ENCODE measurements at regions not wholly inside any gene's neighbourhood (a gene's known extent, or its start where the extent isn't known, plus 50 kb on each side); places are given as distances from the start of the nearest gene placed in this dataset.
"Not testable (repeated sequence)": the region's sequence is repeated elsewhere in the genome, so short reads cannot be mapped to it uniquely, and the experiment has no call there.

DNA sequence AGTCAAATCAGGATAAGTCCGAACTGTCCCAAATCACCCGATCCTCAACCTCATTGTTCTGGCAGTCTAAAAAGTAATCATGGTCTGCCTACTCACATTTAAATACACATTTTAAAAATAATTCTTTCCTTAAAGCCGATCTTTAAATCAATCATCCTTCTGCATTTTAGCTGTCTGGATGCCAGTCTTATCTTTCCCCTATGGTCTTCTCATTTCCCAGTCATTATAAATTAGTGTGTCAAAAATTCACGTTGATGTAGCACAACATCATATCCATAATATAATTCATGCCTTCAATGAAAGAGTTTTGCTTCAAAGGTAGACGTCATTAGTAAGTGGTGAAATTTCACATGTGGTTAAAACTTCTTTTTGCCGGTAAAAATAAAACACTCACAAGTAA is 108.1 kb upstream of the FRG1 start:
- no peak for DNase-seq (ENCODE audit: missing footprints)
- intact Hi-C loops (cut with DNase I) = no loop called here
- ATAC-seq = no peak

DNA sequence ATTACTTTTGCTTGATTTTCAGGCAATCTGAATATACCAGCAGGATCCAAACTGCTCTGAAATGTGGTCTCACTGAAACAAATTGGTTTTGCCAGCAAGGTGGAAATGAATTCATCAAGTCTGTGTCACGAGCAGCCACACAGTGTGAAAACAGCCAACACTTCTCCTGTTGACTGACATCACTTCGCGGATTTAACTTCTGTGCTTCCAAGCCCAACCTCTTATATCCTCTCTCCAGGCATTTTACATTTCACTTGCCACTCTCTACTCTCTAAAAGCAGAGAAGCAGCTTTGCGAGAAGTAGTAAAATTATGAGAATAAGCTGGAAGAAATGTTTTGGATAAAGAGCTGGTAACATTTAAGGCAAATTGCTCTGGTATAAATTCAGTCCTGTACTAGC is 106.1 kb upstream of the FRG1 start:
- intact Hi-C loops (cut with DNase I) = no loop called here
- ATAC-seq (peak; percentile 35), DNase-seq (ENCODE audit: missing footprints) (no peak)

DNA sequence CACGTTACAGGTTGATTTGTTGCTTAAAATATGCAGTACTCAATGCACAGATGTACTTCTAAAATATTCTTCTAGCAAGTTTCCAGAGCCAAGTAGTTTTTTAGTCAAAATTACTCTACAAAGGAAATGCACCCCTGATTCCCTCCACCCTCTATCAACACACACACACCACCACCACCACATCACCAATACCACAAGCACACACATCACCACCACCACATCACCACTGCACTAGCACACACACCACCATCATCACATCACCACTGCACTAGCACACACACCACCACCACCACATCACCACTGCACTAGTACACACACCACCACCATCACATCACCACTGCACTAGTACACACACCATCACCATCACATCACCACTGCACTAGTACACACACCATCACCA is 105.2 kb upstream of the FRG1 start:
- DNase-seq (ENCODE audit: missing footprints) = no peak
- ATAC-seq = no peak

GRCh38 chr4:189837471-189837870 is 103.2 kb upstream of the FRG1 start:
- intact Hi-C loops (cut with DNase I) = no loop called here
- ATAC-seq (no peak), DNase-seq (ENCODE audit: missing footprints) (no peak)

More for the DNA sequence above, 105.2 kb upstream of the FRG1 start:
- intact Hi-C loops (cut with DNase I) = no loop called here

DNA sequence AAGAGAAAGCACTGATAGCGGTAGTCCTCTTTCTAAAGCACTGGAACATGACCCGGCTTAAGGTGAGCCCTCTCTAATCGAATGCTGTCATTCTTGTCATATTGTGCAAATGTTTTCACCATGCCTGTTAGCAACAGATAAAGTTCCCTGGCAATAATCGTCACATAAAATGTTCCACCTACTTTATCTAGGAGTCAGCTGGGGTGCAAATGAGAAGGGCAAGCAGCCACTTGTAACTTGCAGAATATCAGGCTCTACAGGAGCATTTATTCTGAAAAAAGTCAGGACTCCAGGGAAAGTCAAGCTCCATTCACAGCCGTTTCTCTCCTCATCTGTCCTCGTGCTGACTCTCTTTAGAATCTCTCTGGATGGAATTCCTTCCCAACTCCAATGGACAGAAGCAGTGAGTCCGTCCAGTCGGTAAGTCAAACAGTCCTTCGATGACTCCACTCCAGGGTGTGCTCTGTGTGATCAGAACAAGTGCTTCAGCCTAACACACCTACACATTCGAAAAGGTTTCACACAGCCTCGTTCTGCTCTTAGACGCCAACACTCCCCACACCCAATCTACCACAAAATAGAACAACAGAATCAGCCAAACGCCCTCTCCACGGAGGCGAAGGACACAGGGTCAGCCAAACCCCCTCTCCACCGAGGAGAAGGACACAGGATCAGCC is 101.7 kb upstream of the FRG1 start:
- DNase-seq (ENCODE audit: missing footprints) = no peak
- intact Hi-C loops (cut with DNase I) = no loop called here
- peak; percentile 88 for ATAC-seq

DNA sequence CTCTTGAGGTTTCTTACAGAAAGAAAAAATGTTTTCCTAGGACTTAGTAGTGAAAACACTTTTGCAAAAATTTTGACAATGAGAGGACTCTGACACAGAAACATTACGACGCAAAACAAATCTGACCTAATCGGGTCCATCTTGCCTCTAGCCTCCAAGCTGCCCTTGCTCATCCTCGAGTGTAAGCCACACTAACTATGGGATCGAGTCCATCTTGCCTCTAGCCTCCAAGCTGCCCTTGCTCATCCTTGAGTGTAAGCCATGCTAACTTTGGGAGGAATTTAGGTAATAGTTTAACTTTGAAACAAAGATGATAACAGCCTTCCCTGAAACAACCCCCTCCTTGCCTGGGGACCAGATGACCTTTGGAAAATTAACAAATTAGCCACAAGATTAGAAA is 100.3 kb upstream of the FRG1 start:
- intact Hi-C loops (cut with DNase I) = no loop called here
- ATAC-seq = peak; percentile 53
- no peak for DNase-seq (ENCODE audit: missing footprints)

DNA sequence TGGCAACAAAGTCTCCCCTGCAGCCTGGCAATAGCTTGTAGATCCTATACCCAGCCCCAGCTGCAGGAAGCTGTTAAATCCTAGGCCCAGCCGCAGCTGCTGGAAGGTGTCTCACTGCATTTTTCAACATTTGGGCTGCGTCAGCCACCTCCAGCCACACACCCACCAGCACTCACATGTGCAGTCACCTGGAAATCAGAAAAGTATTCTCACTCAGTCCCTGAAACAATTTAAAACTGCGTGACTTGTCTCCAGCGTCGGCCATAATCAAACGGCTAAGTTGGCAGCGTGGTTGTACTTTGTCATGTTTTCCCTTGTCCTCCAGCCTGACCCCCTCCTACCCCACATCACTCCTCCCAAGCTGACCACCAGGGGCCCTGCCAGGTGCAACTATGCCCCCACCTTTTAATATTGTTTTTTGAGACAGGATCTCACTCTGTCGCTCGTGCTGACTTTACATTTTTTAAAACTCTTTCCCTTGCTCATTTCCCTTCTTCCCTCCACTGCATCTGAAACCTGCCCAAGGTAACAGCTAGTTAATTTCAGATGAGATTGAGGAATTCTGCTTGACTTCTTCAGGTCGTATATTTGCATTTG is 97.2 kb upstream of the FRG1 start:
- intact Hi-C loops (cut with DNase I) = no loop called here
- no peak for DNase-seq (ENCODE audit: missing footprints)
- no peak for ATAC-seq

DNA sequence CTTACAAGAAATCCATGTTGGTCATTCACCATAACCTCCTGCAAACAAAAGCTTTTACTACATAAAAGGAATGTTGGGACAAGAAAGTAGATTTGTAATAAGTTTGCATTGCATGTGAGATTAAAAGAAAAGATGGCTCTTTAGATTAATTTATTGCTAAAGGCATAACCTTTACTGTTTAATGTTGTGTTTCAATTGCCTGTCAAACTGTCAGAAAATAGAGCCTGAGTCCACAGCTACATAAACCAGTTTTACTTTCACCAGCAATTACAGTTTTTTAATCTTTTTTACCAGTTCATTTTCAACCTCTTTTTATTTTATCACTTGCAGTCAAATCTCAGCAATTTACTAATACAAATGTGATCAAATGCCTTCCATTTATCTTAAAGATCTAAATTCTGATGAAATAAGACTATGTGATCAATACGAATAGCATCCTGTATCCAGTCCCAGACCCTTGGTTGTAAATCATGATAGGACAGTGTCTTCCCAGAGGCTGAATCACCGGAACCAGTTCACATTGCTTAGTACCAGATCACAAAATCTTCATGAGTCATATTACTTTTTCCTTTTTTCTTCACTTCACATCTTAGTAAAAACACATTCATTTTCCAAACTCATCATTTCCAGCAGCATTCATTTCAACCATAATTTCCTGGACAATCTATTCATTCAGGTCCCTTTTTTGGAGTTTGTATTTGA is 95.4 kb upstream of the FRG1 start:
- ATAC-seq (no peak), DNase-seq (ENCODE audit: missing footprints) (no peak)
- intact Hi-C loops (cut with DNase I) = no loop called here

DNA sequence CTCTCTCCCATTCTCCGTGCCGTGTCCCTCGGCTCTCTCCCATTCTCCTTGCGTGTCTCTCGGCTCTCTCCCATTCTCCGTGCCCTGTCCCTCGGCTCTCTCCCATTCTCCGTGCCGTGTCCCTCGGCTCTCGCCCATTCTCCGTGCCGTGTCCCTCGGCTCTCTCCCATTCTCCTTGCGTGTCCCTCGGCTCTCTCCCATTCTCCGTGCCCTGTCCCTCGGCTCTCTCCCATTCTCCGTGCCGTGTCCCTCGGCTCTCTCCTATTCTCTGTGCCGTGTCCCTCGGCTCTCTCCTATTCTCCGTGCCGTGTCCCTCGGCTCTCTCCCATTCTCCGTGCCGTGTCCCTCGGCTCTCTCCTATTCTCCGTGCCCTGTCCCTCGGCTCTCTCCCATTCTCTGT is 94.6 kb upstream of the FRG1 start:
- DNase-seq (ENCODE audit: missing footprints); intact Hi-C loops (cut with DNase I); ATAC-seq: not testable (repeated sequence)

DNA sequence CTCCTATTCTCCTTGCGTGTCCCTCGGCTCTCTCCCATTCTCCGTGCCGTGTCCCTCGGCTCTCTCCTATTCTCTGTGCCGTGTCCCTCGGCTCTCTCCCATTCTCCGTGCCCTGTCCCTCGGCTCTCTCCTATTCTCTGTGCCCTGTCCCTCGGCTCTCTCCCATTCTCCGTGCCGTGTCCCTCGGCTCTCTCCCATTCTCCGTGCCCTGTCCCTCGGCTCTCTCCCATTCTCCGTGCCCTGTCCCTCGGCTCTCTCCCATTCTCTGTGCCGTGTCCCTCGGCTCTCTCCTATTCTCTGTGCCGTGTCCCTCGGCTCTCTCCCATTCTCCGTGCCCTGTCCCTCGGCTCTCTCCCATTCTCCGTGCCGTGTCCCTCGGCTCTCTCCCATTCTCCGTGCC is 94.1 kb upstream of the FRG1 start:
- intact Hi-C loops (cut with DNase I); DNase-seq (ENCODE audit: missing footprints); ATAC-seq: not testable (repeated sequence)

DNA sequence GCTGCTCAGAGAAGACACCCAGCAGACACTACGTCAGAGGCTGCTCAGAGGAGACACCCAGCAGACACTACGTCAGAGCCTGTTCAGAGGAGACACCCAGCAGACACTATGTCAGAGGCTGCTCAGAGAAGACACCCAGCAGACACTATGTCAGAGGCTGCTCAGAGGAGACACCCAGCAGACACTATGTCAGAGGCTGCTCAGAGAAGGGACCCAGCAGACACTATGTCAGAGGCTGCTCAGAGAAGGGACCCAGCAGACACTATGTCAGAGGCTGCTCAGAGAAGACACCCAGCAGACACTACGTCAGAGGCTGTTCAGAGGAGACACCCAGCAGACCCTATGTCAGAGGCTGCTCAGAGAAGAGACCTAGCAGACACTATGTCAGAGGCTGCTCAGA is 92.0 kb upstream of the FRG1 start:
- intact Hi-C loops (cut with DNase I); ATAC-seq; DNase-seq (ENCODE audit: missing footprints): not testable (repeated sequence)

DNA sequence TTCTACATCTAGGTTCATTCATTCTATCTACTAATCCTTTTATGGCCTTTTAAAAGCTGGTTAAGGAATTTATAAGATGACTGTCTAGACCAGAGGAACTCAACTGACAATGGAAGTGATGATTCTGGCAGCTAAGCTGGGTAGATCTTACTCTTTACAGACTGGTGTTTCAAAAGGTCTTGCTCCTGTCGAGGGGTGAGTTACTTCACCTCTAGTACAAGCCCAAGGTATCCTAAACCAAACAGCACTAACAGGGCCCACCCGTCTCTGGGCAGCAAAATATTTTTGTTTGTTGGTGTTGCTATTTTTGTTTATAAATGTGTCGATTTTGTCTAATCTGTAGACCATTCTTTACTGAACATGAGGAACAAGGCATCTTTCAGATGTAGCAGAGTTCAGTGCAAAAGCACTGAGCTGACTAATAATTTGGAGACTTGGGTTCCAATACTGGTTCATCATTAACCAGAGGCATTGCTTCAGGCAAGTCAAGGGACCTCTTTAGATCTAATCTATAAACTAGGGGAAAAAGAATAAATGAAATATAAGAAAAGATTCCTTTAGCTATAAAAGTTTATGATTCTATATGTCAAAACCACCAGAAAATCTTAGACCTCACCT is 90.3 kb upstream of the FRG1 start:
- ATAC-seq (no peak), DNase-seq (ENCODE audit: missing footprints) (no peak)

DNA sequence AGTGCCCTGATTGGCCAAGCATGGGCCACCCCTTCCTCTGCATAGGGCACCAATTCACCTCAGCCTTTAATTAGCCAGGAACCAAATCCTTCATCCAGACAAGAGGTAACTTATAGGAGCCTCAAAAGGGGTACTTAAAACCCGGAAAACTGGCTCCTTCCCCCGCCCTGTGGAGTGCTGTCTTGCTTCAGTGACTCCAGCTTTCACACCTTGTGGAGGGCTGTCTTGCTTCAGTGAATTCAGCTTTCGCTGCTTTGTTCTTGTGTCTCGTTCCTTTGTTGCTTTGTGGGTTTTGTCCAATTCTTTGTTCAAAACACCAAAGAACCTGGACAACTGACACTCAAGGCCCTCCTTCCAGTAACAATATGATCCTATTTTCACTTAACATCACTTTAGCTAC is 82.2 kb upstream of the FRG1 start:
- intact Hi-C loops (cut with DNase I) = no loop called here
- DNase-seq (ENCODE audit: missing footprints) (no peak), ATAC-seq (no peak)

More for the DNA sequence above, 90.3 kb upstream of the FRG1 start:
- intact Hi-C loops (cut with DNase I) = no loop called here

DNA sequence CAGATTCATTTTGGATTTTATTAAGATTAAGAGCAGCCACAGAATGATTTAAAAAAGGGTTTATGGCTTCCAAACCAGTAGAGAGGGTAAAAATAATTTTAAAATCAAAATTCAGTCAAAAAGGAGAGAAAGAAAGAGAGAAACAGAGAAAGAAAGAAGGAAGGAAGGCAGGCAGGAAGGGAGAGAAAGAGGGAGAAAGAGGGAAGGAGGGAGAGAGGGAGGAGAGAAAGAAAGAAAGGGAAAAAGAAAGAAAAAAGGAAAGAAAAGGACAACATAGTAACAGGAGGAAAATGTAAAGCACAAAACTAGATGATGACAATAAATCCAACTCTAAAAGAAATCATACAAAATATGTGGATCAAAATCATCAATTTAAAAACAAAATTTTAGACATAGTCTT is 79.6 kb upstream of the FRG1 start:
- intact Hi-C loops (cut with DNase I) = no loop called here

GRCh38 chr4:189869236-189869635 is 71.4 kb upstream of the FRG1 start:
- intact Hi-C loops (cut with DNase I) = no loop called here
- DNase-seq (ENCODE audit: missing footprints) (no peak), ATAC-seq (no peak)

More for the DNA sequence above, 79.6 kb upstream of the FRG1 start:
- DNase-seq (ENCODE audit: missing footprints) = no peak
- ATAC-seq = no peak

GRCh38 chr4:189870511-189871234 is 70.0 kb upstream of the FRG1 start:
- no peak for DNase-seq (ENCODE audit: missing footprints)
- intact Hi-C loops (cut with DNase I) = no loop called here
- no peak for ATAC-seq

DNA sequence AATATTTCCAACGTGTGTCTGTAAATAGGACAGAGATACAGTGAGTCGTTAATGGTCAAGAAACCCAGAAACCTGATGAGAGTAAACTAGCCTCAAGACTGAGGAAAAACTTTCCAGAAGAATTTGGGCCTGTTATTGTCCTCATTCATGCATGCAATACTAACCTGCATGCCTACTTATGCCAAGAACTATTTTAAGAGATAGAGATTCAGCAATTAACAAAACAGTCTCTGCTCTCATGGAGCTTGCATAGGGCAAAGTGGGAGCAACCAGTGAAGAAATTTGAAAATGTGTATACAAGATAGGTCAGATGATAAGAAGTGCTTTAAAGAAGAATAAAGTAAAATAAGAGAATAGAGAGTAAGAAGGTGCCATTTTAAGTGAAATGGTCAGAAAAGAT is 66.1 kb upstream of the FRG1 start:
- no peak for DNase-seq (ENCODE audit: missing footprints)
- intact Hi-C loops (cut with DNase I) = no loop called here
- no peak for ATAC-seq

DNA sequence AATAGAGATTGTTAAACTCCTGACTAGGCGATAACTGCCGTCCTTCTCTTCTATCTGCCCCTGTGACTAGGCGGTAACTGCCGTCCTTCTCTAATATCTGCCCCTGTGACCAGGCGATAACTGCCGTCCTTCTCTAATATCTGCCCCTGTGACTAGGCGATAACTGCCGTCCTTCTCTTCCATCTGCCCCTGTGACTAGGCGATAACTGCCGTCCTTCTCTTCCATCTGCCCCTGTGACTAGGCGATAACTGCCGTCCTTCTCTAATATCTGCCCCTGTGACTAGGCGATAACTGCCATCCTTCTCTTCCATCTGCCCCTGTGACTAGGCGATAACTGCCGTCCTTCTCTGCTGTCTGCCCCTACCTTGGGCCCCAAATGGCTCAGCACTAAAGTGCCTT is 59.5 kb upstream of the FRG1 start:
- intact Hi-C loops (cut with DNase I) = not testable (repeated sequence)

GRCh38 chr4:189888407-189888806 is 52.3 kb upstream of the FRG1 start:
- intact Hi-C loops (cut with DNase I); DNase-seq (ENCODE audit: missing footprints); ATAC-seq: not testable (repeated sequence)

More for the DNA sequence above, 59.5 kb upstream of the FRG1 start:
- not testable (repeated sequence) for DNase-seq (ENCODE audit: missing footprints); ATAC-seq

Data from Right ventricle myocardium inferior (tissue), 1 donor.